IgD-negative memory B cell (primary cell): ENCODE measurements at regions not wholly inside any gene's neighbourhood (a gene's known extent, or its start where the extent isn't known, plus 50 kb on each side); places are given as distances from the start of the nearest gene placed in this dataset.
"Not testable (repeated sequence)": the region's sequence is repeated elsewhere in the genome, so short reads cannot be mapped to it uniquely, and the experiment has no call there.

Experiments used
- H3K27ac Mint-ChIP-seq, 3 donors: one replicate each; pipeline ENCODE4 v1.8.0; 2020 to 2022; ENCODE audit warnings: mild to moderate bottlenecking in 3 of 3, mixed read lengths in 3 of 3, moderate library complexity in 1 of 3
- H3K27me3 Mint-ChIP-seq: one replicate; pipeline ENCODE4 v1.8.0; 2021; ENCODE audit warnings: mixed read lengths
- H3K36me3 Mint-ChIP-seq: one replicate; pipeline ENCODE4 v1.8.0; 2020; ENCODE audit warnings: mild to moderate bottlenecking, mixed read lengths
- H3K4me1 Mint-ChIP-seq, 3 donors: one replicate each; pipeline ENCODE4 v1.8.0; 2020 to 2022; ENCODE audit warnings: mixed read lengths in 3 of 3, mild to moderate bottlenecking in 1 of 3
- H3K4me3 Mint-ChIP-seq, 4 donors: one replicate each; pipeline ENCODE4 v1.8.0; 2020 to 2022; ENCODE audit warnings: mild to moderate bottlenecking in 4 of 4, mixed read lengths in 4 of 4, moderate library complexity in 3 of 4
- H3K9me3 Mint-ChIP-seq, 3 donors: one replicate each; pipeline ENCODE4 v1.8.0; 2020 to 2021; ENCODE audit warnings: mixed read lengths in 3 of 3, mild to moderate bottlenecking in 1 of 3

DNA sequence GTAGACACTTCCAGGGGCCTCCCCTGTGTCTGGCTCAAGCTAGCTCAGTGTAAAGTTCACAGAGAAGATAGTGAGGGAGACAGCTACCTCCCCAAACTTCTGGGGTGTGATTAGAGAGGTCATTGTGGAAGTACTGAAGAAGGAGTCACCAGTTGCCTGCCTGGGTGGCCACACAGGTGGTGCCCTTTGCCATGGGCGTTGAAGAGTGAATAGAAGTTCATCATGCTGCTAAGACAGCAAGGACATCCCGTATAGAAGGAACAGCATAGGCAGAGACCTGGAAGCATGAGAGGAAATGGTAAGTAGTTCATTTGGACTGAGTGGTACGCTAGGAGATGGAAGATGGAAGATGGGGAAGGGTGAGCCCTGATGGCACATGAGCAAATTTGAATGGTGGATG lies 110.1 kb downstream of the PJA1 start:
- H3K9me3 Mint-ChIP-seq: no peaks in the 10 kb centered on the region
- no peak overlapping the region for H3K27ac Mint-ChIP-seq
- no peaks in the 10 kb centered on the region for H3K36me3 Mint-ChIP-seq
- no peaks in the 10 kb centered on the region for H3K27me3 Mint-ChIP-seq
- H3K4me3 Mint-ChIP-seq: no peak overlapping the region
- H3K4me1 Mint-ChIP-seq: no peaks in the 10 kb centered on the region

DNA sequence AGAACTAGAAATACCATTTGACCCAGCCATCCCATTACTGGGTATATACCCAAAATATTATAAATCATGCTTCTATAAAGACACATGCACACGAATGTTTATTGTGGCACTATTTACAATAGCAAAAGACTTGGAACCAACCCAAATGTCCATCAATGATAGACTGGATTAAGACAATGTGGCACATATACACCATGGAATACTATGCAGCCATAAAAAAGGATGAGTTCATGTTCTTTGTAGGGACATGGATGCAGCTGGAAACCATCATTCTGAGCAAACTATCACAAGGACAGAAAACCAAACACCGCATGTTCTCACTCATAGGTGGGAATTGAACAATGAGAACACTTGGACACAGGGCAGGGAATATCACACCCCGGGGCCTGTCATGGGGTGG lies 110.8 kb downstream of the PJA1 start:
- not testable (repeated sequence) for H3K4me1 Mint-ChIP-seq, H3K9me3 Mint-ChIP-seq

DNA sequence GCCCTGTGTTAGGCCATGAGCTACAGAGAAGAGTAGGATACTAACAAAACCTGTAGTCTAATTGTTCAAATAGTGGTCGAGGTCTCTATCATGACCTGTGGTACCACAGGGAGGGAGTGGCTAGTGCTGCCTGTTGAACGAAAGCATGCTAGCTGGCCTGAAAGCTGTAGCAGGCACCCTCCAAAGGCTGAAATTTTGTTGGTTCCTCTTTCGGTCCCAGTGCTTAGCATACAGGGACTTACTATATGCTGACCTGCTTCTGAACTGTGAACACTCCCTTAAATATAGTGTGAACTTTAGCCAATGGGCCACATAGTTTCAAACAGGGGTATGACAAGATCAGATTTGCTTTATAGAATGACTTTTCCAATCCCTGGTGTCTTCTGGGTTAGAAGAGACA lies 113.4 kb downstream of the PJA1 start:
- no peak overlapping the region for H3K4me3 Mint-ChIP-seq
- no peaks in the 10 kb centered on the region for H3K27me3 Mint-ChIP-seq
- H3K27ac Mint-ChIP-seq: no peak overlapping the region
- no peaks in the 10 kb centered on the region for H3K9me3 Mint-ChIP-seq
- H3K36me3 Mint-ChIP-seq: no peaks in the 10 kb centered on the region
- H3K4me1 Mint-ChIP-seq: no peaks in the 10 kb centered on the region

More for the DNA sequence above, 110.8 kb downstream of the PJA1 start:
- not testable (repeated sequence) for H3K4me3 Mint-ChIP-seq, H3K27me3 Mint-ChIP-seq, H3K36me3 Mint-ChIP-seq, H3K27ac Mint-ChIP-seq

DNA sequence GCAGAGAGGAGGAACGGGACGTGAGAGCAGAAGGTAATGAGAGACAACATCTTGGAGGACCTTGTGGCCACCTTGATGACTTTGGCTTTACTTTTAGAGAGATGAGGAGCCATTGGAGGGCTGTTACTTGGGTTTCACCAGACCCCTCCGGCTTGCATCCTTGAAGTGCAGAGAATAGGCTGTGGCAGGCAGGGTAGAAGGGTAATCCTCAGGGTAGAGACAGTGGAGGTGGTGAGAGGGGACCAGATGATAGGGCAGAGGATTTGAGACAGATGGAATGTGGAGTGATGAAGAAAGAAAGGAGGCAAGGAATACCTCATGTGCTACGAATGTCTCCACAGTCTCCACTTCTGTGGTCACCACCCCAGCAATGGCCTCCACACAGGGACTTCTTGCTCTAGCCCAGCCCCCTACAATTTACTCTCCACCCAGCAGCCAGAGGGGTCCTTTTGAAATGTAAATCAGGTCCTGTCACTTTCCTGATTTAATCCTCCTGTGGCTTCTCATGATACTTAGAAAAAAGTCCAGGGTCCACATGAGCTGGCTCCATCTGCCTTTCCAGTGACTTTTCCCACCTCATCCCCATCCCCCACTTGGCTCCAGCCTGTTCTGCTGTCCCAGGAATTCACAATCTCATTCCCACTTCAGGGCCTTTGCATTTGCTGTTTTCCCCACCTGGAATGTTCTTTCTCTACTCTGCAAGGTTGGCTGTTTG lies 115.0 kb downstream of the PJA1 start:
- H3K9me3 Mint-ChIP-seq: peaks cover 0 to 3% (median 0%) of the 10 kb centered on the region in 3 donors
- no peak overlapping the region for H3K4me3 Mint-ChIP-seq
- no peaks in the 10 kb centered on the region for H3K36me3 Mint-ChIP-seq
- H3K27ac Mint-ChIP-seq: no peak overlapping the region
- H3K4me1 Mint-ChIP-seq: no peaks in the 10 kb centered on the region
- no peaks in the 10 kb centered on the region for H3K27me3 Mint-ChIP-seq

DNA sequence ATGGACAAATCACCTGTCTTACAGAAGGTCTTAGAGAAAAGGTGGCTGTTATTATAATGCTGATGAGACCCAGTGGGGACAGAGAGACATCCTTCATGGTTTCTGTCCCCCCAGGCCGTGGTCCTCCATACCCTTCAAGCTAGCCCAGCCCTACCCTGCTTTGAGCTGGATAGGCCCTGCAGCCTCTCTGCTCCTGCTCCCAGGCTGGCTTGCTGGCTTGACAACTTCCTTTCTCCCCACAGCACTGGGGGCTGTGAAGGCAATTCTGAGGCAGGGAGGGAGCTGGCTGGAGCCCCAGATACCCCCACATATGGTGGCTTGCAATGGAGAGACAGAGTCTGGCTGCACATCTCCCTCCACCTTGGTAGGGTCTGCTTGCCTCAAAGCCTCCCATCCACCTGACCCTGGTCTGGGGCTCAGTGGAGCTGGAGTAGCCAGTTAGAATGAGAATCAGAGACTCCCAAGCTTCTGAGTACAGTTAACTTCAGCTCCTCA lies 118.2 kb downstream of the PJA1 start:
- Mint-ChIP-seq H3K27ac (no peak overlapping the region), H3K4me1 (peaks cover 0 to 1% (median 0%) of the 10 kb centered on the region in 3 donors), H3K9me3 (peaks cover 0 to 8% (median 1%) of the 10 kb centered on the region in 3 donors), H3K27me3 (peaks cover 2% of the 10 kb centered on the region), H3K4me3 (no peak overlapping the region), H3K36me3 (no peaks in the 10 kb centered on the region)

DNA sequence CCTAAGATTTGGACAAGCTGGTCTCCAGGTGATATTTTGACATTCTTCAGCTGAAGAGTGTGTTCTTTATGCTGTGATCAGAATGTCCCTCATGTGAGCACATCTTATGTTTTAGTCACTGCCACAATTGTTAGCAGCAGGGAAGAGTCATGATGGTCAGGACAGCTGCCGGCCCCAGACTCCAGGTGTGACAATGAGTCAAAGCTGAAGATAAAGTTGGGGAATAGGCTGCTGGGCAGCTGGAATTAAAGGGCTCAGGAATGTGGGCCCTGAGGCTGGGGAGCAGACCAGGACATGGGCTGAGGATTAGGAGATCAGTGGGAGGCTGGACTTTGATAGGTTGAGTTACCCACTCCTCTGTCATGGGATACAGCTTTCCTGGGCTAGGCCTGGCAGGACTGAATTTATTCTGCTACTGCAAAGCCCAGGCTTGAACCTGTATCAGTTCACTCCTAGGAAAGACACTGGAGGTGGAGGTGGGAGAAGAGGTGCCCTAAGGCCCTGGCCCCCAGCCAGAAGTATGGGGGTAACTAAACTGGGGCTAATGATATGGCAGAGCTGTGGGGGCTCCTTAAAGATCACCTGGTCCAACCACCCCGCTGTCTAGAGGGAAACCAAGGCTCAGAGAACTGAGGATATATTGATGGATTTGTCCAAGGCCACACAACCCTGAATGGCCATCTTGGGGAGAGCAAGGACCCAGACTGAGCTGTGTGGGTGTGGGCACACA lies 119.5 kb downstream of the PJA1 start:
- peaks cover 0 to 1% (median 0%) of the 10 kb centered on the region in 3 donors for H3K4me1 Mint-ChIP-seq
- peaks cover 0 to 8% (median 1%) of the 10 kb centered on the region in 3 donors for H3K9me3 Mint-ChIP-seq
- H3K36me3 Mint-ChIP-seq: no peaks in the 10 kb centered on the region
- peak overlapping the region in 1 of 4 donors; percentile 18 for H3K4me3 Mint-ChIP-seq
- H3K27ac Mint-ChIP-seq: no peak overlapping the region
- peaks cover 3% of the 10 kb centered on the region for H3K27me3 Mint-ChIP-seq

DNA sequence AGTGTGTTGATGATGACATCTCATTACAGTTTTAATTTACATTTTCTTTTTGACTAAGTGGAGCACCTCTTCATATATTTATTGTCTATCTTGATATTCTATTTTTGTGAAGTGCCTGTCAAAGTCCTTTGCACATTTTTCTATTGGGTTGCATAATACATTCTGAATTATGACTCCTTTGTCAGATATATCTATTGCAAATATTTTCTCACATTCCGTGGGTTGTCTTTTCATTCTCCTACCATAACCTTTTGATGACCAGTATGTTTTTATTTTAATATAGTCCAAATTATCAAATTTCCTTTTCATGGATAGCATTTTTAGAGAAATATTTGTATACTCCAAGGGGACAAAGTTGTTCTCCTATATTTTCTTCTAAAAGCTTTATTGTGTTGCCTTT lies 126.4 kb downstream of the PJA1 start:
- Mint-ChIP-seq H3K27ac (no peak overlapping the region), H3K36me3 (no peaks in the 10 kb centered on the region), H3K9me3 (peaks cover 0 to 4% (median 1%) of the 10 kb centered on the region in 3 donors), H3K4me1 (peaks cover 0 to 1% (median 0%) of the 10 kb centered on the region in 3 donors), H3K4me3 (no peak overlapping the region), H3K27me3 (peaks cover 3% of the 10 kb centered on the region)

DNA sequence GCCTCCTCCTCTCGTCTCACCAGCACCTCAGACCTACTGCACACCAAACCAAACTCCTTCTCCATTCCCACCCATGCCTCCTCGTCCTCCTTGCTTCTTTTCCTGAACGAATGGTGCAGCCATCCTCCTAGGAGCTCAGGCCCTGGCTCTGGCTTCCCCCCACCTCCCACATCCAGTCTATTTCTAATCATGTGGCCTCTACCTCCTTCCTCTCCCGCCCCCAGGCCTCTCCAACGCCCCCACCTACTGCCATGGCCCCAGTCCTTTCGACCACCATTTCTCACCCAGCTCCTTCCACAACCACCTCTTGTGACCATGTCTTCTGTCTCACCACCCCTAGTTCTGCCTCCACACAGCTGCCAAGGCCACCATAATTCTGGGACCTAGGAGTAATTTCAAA lies 127.1 kb downstream of the PJA1 start:
- Mint-ChIP-seq H3K27ac (no peak overlapping the region), H3K27me3 (peaks cover 2% of the 10 kb centered on the region), H3K4me1 (peaks cover 0 to under 1% (median 0%) of the 10 kb centered on the region in 3 donors), H3K4me3 (no peak overlapping the region), H3K9me3 (peaks cover 0 to 4% (median 1%) of the 10 kb centered on the region in 3 donors), H3K36me3 (no peaks in the 10 kb centered on the region)

DNA sequence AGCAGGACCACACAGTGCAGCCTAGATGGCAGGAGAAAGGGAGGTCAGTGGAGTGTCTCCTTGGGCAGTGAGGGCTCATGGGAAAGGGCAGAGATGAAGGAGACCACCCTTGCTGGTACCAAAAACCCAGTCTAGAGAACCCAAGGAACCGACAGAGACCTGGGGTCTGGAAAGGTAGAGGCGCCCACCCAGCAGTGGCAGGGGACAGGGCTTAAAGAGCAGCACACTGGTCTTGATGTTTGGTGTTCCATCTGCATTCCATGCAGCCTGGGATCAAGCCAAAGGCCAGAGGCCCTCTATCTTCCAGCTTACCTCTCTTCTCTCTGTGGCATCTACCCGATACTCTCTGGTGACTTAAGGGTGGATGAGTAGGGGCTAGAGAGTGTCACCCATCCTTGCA lies 127.5 kb downstream of the PJA1 start:
- Mint-ChIP-seq H3K9me3 (peaks cover 0 to 4% (median 0%) of the 10 kb centered on the region in 3 donors), H3K27ac (no peak overlapping the region), H3K4me1 (no peaks in the 10 kb centered on the region), H3K36me3 (no peaks in the 10 kb centered on the region), H3K27me3 (peaks cover 2% of the 10 kb centered on the region), H3K4me3 (no peak overlapping the region)

DNA sequence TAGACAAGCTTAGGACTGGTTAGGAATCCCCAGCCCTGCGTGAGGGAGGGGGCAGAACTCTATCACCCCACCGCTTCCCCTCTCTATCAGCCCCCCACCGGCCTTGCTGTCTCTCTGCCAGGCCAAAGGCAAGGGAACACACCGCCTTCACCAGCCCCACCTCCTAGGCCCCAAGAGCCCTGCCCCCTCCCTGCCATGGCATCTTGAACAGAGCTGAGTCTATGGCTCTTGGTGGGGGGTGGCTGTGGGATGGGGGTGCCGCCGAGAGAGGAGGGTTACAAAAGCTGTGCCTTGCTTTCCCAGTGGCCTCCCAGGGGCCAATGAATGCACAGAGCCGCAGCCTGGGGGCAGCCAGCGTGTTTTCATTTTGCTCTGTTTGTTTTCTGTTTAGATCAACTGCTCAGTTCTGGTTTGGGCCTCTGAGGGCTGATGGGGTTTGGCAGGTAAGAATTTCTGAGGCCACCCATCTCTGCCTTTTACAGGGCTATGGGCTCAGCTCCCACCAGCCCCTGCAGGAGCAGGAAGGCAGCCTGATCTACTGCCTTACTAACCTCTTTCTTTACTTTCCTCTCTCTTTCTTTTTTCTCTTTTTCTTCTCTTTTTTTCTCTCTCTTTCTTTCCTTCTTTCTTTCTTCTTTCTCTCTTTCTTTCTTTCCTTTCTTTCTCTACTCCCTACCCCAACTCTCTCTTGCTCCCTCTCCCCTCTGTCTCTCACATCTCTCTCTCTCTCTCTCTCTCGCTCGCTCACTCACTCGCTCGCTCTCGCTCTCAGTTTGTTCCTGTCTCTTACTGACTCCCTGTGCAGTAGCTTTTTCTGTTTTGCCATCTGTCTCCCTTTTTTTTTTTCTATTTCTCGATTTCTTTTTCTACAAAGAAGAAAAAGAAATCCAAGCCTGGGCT lies 128.3 kb downstream of the PJA1 start:
- H3K9me3 Mint-ChIP-seq: no peaks in the 10 kb centered on the region
- H3K36me3 Mint-ChIP-seq: no peaks in the 10 kb centered on the region
- peaks cover 2% of the 10 kb centered on the region for H3K27me3 Mint-ChIP-seq
- H3K4me3 Mint-ChIP-seq: no peak overlapping the region
- no peaks in the 10 kb centered on the region for H3K4me1 Mint-ChIP-seq
- H3K27ac Mint-ChIP-seq: no peak overlapping the region

DNA sequence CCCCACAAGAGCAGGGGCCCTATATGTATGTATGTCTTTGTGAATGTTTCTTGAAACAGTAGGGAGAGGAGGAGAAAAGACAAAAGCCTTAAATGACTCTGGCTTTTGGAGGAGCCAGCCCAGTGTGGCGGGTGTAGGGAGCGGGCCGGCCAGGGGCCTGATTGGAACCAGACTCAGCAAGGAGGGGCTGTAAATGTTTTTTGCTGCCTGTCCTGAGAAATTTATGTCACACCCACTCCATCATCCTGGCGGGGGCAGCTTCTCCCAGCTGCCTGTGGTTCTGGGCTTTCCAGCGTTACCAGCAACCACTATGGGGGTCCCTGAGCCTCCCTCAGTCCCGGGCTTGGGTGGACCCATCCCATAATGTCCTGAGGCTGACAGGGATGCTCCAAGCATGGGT lies 130.8 kb downstream of the PJA1 start:
- H3K4me3 Mint-ChIP-seq: no peak overlapping the region

DNA sequence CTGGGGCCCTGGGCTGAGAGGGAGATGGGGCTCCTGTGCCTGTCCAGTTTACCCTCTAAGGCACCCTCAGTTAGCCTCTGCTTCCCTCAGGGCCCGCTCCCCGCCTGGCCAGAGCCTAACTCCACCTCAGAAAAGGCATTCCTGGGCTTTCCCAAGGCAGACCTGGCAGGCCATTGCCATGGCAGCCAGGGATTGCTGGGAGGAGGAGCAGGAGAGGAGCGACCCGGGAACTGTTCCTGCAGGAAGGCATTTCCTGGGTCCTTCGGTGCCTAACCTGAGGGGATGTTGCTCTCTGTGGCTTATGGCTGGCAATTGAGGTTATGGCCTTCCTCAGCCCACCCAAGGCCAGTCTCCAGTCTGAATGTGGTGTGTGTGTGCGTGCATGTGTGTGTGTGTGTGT lies 131.3 kb downstream of the PJA1 start:
- Mint-ChIP-seq H3K9me3 (no peaks in the 10 kb centered on the region), H3K36me3 (peaks cover 3% of the 10 kb centered on the region), H3K27ac (no peak overlapping the region), H3K4me1 (no peaks in the 10 kb centered on the region), H3K4me3 (no peak overlapping the region), H3K27me3 (no peaks in the 10 kb centered on the region)

More for the DNA sequence above, 130.8 kb downstream of the PJA1 start:
- no peaks in the 10 kb centered on the region for H3K9me3 Mint-ChIP-seq
- H3K4me1 Mint-ChIP-seq: no peaks in the 10 kb centered on the region
- H3K27me3 Mint-ChIP-seq: no peaks in the 10 kb centered on the region
- H3K27ac Mint-ChIP-seq: no peak overlapping the region
- H3K36me3 Mint-ChIP-seq: peaks cover 3% of the 10 kb centered on the region

DNA sequence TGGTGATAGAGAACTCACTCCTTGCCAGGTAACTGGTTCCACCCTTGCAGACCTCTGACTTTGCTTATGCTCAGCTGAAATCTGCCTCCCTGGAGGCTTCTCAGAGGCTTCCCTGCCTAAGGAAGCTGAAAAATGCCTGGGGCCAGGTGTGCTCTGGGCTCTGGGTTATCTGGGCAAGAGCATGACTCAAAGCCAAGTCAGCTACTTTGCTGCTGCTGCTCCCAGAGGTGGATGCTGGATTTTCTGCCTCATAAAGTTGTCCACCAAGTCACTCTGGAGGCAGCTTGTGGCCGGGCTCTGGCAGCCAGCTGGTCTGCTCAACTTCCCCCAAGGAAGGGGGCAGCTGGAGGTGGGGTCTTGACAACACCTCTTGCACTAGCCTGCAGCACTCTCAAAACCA lies 132.7 kb downstream of the PJA1 start:
- Mint-ChIP-seq H3K4me3 (no peak overlapping the region), H3K9me3 (no peaks in the 10 kb centered on the region), H3K27me3 (no peaks in the 10 kb centered on the region), H3K27ac (no peak overlapping the region), H3K4me1 (no peaks in the 10 kb centered on the region), H3K36me3 (peaks cover 3% of the 10 kb centered on the region)

DNA sequence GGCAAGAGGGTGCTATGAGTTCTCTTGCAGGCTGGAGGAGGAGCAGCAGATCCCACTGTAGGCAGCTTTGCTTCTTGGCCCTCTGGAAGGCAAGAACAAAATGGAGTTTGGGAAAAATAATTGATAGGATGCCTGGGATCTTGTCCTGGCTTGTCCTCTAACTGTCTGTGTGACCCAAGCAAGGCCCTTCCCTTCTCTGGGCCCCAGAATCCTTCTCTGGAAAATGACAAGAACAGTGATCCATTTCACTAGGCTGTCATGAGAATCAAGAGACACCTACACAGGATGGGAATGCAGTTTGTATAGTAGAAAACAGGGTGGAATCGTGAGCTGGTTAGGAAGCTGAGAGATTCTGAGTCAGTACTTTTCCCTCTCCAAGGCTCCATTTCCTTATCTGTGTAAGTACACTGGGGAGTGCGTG lies 133.3 kb downstream of the PJA1 start:
- Mint-ChIP-seq H3K4me3 (no peak overlapping the region), H3K36me3 (peaks cover 3% of the 10 kb centered on the region), H3K9me3 (no peaks in the 10 kb centered on the region), H3K4me1 (peaks cover 0 to 3% (median 2%) of the 10 kb centered on the region in 3 donors), H3K27me3 (no peaks in the 10 kb centered on the region), H3K27ac (no peak overlapping the region)

DNA sequence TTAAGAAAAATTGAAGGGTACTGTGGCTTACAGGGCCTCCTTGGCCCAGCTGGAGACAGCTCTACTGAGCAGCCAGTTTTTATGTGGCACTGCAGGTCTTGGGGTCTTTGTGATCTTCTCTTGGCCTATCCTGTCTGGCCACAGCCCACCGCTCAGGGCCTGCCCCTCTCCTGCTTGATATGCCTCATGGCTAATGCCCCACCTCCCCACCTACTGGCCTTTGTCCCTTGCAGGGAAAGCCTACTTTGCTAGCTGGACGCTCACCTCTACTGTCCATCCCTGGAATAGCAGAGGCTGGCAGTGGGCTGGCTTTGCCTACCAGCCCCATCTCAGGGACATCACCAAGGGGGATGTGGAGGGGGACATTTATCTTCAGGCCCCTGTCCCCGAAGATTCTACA lies 134.1 kb downstream of the PJA1 start:
- peaks cover 0 to 3% (median 2%) of the 10 kb centered on the region in 3 donors for H3K4me1 Mint-ChIP-seq
- H3K4me3 Mint-ChIP-seq: no peak overlapping the region
- H3K27me3 Mint-ChIP-seq: no peaks in the 10 kb centered on the region
- H3K27ac Mint-ChIP-seq: no peak overlapping the region
- H3K9me3 Mint-ChIP-seq: no peaks in the 10 kb centered on the region
- H3K36me3 Mint-ChIP-seq: peaks cover 3% of the 10 kb centered on the region
